GM18870 (cell line): ENCODE measurements at regions not wholly inside any gene's neighbourhood (a gene's known extent, or its start where the extent isn't known, plus 50 kb on each side); places are given as distances from the start of the nearest gene placed in this dataset.

Source experiments
- ATAC-seq: cut with Tn5 transposase; IDR thresholded peaks from one replicate; pipeline ENCODE4 v1.9.1; 2021; ENCODE audit warnings: moderate library complexity; ENCODE audit not compliant: unreplicated experiment

DNA sequence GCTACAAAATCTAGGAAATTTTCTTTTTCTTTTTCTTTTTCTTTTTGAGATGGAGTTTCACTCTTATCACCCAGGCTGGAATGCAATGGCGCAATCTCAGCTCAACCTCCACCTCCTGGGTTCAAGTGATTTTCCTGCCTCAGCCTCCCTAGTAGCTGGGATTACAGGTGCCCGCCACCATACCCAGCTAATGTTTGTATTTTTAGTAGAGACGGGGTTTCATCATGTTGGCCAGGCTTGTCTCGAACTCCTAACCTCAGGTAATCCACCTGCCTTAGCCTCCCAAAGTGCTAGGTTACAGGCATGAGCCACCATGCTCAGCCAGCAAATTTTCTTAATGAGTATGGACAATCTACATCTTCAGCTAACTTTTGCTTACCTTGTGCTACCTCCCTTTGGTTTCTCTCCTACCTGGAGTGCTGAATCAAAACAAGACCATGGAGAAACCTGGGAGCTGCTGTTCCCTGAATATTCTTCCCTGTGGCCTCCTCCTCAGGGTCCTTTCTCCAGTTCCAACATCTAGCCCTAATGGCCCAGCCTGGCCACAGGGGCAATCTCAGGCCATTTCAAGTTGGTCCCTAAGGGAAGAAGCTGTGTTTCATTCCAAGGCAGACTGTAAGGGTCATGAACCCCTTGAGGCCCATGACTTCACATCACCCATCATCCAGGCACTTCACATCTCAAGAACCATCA is 74.6 kb upstream of the EGLN3 start:
- no peak for ATAC-seq

DNA sequence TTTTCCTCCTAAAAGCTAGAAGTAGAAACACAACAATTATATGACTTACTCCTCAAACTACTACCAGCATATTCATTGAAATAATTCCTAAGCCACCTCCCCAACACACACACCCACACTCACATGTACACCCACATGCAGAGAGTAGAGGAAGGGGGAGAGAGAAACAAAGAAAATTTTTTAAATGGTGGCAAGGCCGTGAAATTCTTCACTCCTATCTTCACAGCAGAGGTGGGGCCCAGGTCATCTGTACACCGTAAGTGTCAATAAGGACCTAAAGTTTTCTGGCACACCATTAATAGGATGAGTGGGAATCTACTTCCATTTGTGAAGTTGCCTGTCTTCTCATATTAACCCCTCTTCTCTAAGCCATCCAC is 73.9 kb upstream of the EGLN3 start:
- no peak for ATAC-seq

DNA sequence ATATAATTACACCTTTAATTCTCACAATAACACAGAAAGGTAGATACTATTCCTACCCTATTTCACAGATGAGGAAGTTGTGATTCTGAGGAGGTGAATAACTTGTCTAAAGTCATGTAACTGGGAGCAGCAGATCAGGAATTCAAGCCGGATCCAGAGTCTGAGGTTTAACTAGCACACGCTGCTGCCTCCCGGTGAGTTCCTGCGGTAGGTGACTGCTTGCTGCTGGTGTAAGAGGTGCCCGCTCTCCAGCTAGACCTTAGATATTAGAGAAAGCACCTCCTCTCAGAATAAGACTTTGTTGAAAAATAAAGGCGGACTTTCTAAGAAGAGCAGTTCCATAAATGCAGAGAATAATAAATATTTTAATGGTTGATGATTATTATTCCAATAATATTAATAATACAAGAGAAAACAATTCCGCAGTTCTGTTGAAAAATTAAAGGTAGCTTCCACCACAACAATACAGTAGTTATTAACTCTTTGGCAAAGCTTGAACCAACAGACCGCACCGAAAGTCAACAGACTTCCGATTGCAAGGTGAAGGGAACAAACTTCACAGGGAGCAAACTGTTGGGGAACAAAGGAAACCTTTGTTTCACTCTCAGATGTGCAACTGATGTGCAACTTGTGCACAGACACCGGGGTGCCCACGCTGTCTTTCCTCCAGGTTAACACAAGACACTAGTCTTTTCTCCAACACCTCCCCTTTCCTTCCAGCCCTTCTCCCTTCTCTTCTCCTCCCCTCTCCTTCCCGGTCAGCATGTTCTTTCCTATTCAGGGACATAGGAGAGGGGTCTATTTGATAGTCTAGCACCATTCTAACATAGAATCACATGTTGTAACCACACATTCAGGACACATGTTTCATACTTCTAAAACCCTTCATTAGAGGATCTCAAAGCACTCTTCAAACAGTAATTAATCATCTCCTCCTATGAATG is 73.2 kb upstream of the EGLN3 start:
- ATAC-seq = no peak

DNA sequence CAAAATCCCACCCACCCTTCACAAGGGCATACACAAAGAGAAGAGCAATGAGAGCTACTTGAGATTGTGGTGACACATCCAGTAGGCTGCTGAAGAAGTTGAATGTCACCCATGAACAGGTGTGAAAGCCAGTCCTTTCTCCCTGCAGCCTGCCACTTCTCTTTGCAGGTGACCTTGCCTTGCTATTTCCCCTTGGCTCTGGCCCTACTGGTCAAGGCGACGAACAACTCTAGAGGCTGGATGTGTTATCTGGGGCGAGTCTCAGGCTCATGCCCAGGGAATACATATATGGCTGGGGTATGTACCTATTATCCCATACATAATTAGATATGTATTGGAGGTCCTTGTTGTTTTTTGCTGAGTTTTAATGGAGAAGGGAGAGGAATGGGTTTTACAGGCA is 70.2 kb upstream of the EGLN3 start:
- ATAC-seq = no peak

DNA sequence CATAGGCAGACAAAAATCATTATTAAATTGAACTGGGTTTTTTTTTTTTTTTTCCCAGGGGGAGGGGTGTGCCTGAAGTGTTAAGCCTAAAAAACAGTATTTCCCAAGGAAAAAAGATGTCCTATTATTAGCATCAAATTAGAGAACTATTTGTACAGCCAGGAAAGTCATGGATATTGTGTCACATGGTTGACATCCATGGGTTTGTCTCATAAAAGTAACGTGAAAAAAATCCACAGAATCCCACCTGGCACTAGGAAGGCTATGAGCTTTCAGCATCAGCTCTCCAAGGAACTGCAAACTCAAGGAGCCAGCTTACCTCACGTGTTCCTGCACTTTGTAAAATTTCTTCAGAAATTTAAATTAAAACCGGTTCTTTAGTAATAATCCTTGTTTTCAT is 69.1 kb upstream of the EGLN3 start:
- no peak for ATAC-seq

DNA sequence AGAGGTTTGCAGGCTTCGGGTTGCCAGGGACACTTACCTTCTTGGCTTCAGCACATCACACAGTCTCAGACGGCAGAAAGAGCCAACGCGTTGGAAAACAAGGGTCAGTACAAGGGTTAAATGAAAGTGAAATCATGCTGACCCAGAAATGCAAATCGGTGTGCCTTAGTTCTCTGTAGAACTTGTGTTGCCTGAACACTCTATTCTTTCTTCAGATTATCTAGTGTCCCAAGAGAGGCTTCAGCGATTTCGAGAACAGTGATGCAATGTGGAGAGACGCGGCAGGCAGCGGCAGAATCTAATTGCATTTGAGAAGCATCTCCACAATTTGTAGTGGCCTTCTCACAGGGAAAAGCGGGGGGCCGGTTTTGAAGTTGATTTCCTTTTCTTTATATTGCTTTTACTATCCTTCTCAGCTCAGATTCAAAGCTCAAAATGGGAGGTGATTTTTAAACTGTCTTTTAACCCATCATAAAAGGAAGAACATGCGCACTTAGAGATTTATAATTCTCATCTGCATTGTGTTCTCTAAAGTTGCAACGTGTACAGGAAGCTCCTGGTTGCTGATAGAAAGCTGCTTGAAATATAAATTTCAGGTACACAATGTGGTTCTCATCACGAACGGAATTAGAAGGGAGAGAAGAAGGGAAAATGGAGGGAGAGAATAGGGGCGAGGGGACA is 67.8 kb upstream of the EGLN3 start:
- ATAC-seq = no peak

DNA sequence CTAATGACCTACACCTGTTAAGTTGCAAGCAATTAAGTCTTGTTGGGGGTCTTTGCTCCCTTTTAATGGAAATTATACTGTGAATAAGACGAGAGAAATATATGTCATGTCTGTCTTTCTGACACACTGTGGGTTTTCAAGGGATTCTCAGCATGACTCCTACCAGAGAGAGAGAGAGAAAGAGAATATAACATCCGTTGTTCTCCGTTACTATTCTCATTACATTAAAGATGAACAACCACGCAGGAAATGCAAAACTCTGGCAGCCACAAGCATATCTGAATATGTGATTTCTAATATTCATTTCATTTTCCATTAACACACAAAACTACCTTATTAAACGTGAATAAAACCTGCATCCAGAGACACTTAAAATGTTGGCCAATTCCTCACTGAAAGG is 67.3 kb upstream of the EGLN3 start:
- no peak for ATAC-seq

DNA sequence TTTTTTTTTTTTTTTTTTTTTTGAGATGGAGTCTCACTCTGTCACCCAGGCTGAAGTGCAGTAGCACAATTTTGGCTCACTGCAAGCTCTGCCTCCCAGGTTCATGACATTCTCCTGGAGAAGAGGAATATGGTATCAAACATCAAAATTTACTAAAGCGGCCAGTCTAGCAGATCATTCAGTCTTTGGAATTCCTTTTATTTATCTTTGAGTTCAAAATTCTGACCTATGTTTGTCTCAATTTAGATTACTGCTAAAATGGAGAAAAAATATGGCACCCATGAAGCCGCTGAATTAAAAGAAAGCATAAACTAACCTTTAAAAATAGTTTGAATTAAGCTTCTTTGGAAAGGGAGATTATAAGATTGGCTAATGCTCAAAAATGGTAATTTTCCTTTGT is 64.5 kb upstream of the EGLN3 start:
- no peak for ATAC-seq

DNA sequence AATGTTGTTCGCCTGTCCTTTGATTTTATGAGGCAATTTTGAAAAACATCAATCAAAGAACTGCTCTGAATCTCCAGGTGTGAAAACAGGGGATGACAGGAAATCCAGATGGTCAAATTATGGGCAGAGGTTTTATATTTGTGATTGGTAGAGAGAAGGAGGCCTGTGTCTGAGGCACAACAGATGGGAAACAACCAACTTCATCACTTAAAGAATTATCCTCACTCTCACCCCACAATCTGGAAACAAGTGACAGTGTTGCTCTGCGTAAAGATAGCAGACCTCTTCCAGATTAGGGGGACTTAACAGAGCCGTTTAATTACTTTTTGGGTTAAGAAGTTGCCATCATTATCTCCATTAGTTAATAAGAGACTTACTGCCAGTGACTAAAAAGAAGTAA is 64.1 kb upstream of the EGLN3 start:
- ATAC-seq = no peak

DNA sequence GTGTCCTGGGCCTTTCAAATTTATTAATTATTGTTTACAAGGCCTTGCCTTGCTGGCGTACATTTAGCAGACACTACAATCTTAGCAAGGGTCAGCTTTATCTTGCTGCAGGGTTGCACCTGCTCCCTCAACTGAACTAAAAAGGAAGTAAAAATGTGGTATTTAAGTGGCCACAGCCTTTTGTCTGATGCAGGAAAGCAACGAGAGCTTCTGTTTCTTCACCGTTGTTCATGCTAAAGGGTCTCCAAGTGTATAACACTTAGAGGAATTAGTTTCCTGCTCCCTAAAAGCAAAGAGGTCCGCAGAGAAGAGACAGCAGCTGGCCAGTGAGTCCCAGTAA is 62.8 kb upstream of the EGLN3 start:
- ATAC-seq = peak; percentile 61

DNA sequence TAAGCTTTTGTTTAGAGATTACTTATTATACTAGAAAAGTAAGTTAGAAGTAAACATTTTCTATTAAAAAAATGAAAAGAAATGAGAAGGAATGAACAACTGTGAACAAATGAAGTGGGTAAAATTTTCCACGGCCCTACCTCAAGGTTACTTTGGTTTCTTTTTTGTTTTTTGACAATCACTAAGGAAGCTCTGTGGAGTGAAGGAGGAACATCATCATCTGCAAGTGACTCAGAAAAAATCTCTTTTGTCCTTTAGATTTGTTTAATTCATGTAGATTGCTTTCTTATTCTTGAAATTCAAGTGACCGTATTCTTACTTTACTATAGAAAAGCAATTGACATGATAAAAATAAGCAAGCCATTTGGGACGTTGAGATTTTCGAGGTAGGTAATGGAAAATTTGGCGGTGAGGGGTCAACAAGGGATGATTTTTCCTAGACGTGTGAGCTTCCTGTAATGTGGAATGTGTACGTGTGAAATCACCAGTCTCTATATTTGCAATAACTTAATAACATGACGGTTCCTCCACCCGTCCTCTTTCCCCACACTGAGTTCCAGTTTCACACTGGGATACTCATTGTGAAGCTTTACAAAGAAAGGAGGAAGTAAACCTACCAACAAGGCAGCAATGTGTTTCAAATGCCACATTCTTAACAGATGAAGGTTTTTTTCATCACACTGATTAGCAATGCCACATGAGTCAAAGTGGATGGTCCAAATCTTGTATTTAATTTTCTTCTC is 62.3 kb upstream of the EGLN3 start:
- peak; percentile 89 for ATAC-seq

DNA sequence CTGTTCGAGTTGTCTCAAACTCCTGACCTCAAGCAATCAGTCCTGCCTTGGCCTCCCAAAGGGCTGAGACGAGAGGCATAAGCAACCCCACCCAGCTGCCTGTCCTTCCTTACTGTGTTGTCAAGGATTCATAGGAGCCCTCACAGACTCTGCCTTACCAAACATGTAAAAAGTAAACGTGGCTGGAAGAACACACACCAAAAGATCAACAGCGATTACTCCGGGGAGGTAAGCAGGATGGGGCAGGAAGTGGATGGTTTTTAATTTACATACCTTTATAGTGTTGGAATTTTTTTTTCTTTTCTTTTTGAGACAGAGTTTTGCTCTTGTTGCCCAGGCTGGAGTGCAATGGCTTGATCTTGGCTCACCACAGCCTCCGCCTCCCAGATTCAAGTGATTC is 61.5 kb upstream of the EGLN3 start:
- no peak for ATAC-seq

DNA sequence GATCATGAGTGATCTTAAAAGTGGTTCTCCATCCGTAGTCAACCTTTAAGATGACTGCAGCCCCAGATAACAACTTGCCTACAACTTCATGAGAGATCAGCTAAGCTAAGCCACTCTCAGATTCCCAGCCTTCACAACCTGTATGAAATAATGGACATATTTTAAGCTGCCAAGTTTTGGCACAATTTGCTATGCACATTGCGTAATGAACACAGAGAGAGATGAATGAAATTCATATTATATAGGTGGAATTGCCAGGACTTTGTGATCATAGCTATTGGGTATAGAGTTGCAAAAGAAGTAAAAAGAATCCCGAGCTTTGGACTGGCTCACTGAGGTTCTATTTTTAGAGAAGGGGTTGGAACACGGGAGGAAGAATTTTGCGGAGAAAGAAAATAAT is 59.1 kb upstream of the EGLN3 start:
- no peak for ATAC-seq

DNA sequence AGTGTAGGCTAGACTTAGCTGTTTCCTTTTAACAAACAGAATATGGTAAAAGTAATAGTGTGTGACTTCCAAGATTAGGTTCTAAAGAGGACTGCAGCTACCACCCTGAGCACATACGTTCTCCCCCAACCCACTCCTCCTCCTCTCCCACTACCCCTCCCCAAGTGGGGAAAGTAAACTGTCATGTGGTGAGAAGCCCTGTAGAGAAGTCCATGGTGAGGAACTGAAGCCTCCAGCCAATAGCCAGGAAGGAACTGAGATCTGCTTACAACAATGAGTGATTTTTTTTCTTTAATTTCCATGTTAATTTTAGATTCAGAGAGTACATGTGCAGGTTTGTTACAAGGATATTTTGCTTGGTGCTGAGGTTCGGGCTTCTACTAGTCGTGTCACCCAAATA is 57.0 kb upstream of the EGLN3 start:
- ATAC-seq = no peak

DNA sequence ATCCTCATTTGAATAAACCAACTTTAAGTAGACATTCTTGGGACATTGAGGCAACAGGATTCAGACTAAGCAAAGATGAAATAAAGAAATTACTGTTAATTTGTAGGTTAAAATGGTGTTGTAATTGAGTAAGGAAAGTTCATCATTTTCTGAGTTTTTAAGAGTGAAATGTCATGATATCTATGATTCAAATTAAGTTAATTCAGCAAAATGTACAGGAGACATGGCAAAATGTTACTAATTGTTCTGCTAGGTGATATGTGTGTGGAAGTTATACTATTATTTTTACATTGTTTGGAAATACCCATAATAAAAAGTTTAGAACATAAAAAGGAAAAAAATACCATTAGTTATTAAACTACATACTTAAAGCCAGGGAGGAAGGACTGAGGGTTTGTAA is 55.0 kb upstream of the EGLN3 start:
- no peak for ATAC-seq

DNA sequence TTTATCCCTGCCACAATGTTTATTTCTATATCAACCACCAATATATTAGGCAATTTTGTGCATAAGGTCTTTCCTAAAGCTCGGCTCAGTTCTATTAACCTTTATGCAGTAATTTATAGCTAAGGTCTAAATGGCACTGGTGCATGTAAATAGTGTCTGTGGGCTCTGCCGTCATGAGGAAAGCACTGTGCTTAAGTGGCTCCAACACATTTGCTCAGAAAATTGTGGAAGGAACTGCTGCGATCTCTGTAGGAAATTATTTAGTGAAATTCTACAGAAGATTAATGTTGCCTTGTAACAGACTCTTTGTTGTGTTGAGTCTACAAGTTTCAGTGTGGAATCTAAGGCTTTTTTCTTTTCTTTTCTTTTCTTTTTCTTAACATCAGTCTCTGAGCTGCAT is 54.0 kb upstream of the EGLN3 start:
- no peak for ATAC-seq

DNA sequence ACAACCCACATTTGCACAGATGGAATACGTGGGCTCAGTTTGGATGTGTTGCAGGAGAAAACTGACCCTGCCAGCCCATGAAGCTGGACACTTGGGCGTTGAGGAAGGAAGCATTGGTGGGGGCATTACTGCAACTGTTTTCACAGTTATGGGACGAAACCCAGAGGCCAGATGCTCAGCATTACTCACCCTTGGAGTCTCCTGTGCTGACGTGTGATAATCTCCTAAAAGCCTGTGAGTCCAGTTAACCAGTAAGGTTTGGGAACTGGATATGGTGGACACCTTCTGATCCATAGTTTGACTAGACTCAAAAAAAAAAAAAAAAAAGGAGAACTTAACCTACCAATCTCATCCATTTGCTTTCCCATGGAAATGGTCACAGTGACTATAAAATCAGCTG is 52.8 kb upstream of the EGLN3 start:
- no peak for ATAC-seq

DNA sequence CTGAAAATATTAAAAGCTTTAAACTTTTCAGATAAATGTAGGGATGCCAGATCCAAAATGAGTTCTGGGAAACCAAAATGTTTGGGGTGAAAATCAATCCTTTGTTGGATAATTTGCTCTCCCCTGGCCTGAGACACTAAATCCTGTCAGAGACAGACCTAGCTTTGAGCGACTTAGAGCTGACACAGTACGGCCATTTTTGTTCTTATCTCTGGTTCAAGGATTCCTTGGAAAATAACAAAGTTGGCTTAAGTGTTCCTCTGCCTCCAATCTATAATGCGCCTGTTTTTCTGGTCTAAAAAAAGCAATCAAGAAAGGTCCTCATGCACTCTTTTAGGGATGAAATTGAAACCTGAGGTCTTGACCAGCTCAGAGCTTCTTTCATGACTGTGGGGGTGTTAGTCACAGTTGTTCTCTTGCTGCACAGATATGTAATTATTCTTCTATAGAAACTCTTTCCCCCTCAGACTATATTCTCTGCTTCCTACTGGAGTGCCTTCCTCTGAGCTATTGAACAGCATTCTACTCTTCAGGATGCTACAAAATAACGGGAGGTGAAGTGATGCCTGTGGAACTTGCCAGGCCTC is 52.3 kb upstream of the EGLN3 start:
- no peak for ATAC-seq
